ENCODE measurements at regions not wholly inside any gene's neighbourhood (a gene's known extent, or its start where the extent isn't known, plus 50 kb on each side); places are given as distances from the start of the nearest gene placed in this dataset.
"Not testable (repeated sequence)": the region's sequence is repeated elsewhere in the genome, so short reads cannot be mapped to it uniquely, and the experiment has no call there.

DNA sequence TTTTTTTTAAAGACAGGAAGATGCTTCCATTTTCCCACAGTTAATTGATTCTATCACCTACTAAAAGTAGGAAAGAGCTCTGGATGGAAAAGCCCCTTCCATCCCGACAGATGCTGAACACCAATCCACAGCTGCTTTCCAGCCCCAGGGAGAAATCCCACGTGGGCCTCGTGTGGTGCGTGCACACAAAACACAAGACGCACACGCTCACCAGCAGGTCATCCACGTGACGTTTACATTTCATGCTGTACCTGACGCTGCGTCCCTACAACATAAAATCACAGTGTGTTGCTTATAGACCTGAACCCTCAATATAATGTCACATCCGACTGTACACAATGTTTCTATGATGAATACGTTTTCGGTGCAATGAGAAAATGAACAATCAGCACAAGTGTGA is 50.2 kb upstream of the DACT2 start:
- no peak for DNase-seq (ENCODE audit: low read depth in 2 of 2, low spot score in 1 of 2)

DNA sequence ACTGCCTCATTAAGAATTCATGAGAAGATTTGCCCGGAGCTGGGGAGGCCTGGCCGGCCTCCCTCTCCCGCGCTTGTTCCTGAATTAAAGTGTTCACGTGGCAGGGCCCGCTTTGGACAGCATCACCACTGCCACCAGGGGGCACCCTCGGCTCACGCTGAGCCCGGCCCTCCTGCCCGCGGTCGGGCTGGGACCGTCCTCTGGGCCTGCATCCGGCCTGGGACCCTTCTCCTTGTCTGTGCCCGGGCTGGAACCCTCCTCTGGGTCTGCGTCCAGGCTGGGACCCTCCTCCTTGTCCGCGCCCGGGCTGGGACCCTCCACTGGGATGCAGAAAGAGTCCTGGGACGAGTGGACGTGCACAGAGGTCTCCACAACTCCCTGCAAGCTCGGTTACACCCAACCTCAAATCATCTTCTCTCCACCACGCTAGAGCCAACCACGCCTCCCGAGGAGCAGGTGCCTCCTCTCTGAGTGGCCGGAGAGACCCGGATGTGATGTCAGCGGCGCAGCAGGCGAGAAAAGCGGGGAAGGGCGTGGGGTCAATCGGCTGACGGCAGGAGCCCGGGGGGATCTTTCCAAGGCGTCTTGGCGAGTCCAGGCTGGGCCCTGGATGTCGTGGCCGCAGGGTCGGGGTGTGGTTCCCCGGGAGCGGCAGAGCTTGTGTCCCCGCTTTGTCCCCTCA is 50.9 kb upstream of the DACT2 start:
- peak; percentile 3 to 30 for DNase-seq (ENCODE audit: low read depth in 2 of 2, low spot score in 1 of 2)

DNA sequence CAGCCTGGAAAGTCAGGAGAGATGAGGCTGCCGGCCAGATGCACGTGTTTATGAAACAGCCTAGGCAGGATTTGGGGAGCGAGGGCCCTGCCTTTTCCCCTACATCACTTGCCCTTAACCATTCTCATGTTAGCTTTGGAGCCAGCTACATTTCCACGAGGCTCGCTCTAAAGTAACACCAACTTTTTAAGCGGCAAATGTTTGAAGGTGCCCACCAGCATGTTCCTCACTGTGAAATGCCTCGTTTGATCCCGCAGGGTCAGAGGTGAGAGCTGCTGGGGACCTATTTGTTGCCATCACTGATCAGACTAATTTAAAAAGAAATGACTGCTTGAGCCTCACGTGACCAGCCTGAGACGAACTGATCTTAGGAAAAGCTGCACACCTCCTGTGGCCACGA is 51.6 kb upstream of the DACT2 start:
- no peak for DNase-seq (ENCODE audit: low read depth in 2 of 2, low spot score in 1 of 2)

DNA sequence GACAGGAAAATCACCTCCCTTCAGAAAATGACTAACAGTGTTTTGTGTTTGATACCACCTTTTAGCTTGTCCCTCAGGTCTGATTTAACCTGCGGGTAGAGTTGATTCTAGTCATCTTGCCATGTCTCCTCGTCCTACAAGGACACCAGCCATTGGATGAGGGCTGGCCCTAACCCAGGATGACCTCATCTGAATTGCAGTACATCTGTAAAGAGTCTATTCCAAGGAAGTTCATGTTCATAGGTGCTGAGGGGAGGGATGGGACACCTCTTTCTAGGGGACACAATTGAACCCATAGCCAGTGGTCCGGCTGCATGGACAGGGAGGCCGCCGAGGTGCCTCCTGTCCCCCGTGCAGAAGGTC is 52.0 kb upstream of the DACT2 start:
- no peak for DNase-seq (ENCODE audit: low read depth in 2 of 2, low spot score in 1 of 2)

DNA sequence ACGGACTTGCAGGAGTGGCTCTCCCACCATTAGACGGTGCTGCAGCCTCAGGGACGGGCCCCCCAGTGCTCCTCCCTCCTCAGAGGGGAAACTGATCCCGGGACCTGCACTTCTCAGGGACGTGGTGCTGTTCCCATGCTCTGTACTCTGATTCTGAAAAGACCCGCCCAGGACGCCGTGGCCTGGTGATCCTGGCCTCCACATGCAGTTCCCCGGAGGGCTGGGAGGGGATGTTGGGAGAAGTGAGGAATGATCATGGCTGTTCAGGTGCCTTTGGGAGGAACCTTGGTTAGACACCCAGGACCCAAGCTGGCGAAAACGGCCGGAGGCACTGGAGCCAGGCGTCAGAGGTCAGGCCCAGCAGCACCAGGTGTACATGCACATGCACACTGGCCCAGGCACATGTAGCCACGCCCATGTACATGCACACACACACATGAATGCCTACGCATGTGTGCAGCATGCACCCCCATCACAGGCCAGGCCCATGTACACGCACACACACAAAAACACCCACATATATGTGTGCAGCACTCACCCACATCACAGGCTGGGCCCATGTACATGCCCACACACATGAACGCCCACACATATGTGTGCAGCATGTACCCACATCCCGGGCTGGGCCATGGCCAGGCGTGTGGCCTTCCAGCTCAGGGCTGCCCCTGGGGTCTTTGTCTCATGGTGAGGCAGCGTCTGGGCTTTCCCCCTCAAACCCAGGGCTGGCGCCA is 52.6 kb upstream of the DACT2 start:
- DNase-seq (ENCODE audit: low read depth in 2 of 2, low spot score in 1 of 2), result no peak

DNA sequence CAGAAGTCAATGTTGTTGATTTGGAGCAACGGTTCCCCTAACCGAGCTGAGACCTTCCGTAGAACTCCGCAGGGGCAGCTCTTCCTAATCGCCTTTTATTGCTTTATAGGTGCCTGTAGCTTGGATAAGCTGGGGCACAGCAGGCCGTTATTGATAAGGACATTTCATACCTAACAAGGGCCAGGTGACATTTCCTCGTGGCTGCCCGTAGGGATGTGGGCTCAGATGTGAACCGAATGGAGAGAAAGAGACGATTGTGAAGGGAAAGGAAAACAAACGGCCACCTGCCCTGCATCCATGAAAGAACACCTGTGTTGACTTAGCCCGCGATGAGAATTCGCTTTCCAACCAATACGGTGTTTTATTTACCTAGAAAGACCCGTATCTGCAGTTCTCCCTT is 53.3 kb upstream of the DACT2 start:
- DNase-seq (ENCODE audit: low read depth in 2 of 2, low spot score in 1 of 2), result no peak

DNA sequence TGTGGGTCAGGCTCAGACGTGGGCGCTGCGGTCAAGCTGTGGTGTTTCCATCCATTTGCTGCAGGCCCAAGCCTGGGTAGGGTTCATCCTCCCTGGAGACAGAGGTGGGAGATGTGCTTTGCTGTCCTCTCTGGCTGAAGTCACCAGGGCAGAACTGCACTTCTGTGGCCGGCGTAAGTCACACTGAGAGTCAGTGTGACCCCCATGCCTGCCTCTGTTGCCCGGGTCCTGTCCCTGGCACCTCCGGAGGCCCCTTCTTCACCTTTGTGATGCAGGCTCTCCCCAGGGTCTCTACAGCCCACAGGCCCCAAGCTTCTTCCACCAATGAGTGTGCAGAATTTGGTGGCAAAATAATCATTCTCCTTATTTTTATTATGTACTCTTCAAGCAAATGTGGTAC is 53.8 kb upstream of the DACT2 start:
- DNase-seq (ENCODE audit: low read depth in 2 of 2, low spot score in 1 of 2), result no peak

DNA sequence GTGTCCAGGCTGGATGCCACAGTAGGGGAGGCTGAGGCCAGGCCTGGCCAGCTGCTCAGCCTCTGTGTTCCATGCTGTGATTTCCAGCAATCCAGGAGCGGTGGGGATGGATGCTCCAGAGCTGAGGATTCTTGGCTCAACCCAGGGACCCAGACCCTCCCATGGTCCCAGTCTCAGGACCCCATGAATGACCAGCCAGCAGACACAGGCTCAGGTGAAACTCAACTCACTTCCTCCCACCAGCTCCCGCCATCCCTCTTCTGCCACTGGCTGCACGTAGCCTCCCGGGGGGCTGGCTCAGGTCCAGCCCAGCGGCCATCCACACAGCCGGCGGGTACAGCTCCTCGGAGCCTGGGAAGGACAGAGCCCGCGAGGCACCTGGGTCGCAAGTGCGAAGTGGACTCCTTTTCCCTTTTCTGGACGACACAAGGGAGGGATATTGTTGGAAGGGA is 54.5 kb upstream of the DACT2 start:
- no peak for DNase-seq (ENCODE audit: low read depth in 2 of 2, low spot score in 1 of 2)

DNA sequence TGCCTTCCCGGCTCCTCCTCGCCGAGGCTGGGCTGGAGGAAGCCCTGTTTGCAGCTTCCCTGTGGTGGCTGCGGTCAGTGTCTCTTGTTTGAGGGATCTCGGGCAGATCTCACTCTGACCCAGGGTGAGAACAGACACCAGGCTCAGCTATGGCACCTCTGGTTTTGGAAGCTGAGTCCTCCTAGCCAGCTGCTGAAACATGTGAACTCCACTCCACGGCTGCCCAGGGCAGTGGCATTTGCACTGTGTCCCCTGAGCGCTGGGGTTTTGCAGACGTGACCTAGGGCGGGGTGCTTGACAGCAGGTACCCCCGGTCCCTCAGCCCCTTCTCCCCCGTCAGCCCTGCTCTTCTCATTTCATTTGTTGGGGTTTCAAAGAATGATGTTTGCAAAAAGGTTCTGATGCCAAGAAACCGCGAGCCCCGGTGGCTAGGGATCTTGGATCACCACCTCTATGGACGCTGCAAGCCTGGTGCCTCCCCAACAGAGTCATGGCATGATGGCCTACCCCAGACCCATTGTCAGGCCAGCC is 55.0 kb upstream of the DACT2 start:
- no peak for DNase-seq (ENCODE audit: low read depth in 2 of 2, low spot score in 1 of 2)

DNA sequence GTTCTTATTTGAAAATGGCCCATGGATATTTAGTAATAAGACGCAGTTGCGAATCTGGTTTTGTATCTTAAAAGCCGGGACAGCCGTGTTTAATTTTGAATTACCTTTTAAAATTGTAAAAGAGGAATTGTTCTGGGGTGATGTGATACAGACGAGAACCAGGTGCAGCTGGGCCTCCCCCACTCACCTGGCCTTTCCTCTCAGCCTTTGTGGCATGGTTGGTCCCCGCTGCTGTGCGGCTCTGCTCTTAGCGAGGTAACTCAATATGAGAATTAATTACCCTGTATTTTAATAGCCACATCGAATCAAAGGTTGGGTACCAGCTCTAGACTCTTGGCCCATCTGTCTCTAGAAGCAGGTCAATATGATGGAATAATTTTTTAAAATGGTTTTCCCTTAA is 56.5 kb upstream of the DACT2 start:
- no peak for DNase-seq (ENCODE audit: low read depth in 2 of 2, low spot score in 1 of 2)

DNA sequence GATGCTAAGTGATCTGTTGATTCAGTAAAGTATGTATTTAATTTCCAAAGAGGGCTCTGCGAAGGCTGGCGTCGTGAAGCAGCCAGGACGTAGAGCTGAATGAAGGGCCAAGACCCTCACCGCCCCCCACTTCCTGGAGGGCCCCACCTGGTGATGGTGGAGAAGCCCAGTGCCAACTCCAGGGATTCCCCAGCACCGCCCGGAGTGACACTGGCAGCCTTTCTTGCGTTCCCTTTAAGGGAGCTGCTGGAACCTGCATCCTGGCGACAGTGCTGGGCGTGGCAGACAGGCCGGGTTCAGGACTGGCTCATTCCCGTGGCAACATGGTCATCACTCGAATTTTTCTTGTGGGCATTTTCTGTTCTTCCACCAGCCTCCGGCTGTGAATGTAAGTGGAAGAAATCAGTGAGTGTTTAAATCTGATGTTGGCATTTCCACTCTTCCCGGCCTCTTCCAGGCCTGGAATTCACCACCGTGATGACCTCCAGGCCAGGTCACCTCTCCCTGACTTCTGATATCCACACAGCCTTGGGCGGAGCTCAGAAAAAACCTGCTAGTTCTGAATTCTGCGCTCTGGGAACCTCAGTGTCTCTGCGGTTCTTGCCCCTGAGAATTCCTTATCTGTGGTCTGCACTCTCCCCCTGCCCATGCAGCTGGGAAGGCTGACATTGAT is 57.4 kb upstream of the DACT2 start:
- no peak for DNase-seq (ENCODE audit: low read depth in 2 of 2, low spot score in 1 of 2)

DNA sequence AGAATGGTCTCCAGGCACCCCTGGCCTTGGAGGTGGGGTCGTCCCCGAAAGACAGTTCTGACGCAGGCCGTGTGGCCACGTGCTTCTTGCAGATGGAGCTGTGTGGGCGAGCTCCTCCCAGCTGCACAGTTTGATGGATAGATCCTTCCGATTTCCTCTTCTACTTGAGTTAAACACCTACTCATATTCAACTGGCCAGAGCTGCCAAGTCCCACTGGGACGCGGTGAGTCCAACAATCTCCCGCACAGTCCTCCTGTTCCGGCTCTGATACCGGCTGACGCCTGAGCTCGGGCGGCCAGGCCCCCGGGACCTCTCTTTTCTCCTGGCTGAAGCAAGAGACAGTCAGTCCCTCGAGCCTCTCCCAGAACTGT is 57.9 kb upstream of the DACT2 start:
- no peak for DNase-seq (ENCODE audit: low read depth in 2 of 2, low spot score in 1 of 2)

DNA sequence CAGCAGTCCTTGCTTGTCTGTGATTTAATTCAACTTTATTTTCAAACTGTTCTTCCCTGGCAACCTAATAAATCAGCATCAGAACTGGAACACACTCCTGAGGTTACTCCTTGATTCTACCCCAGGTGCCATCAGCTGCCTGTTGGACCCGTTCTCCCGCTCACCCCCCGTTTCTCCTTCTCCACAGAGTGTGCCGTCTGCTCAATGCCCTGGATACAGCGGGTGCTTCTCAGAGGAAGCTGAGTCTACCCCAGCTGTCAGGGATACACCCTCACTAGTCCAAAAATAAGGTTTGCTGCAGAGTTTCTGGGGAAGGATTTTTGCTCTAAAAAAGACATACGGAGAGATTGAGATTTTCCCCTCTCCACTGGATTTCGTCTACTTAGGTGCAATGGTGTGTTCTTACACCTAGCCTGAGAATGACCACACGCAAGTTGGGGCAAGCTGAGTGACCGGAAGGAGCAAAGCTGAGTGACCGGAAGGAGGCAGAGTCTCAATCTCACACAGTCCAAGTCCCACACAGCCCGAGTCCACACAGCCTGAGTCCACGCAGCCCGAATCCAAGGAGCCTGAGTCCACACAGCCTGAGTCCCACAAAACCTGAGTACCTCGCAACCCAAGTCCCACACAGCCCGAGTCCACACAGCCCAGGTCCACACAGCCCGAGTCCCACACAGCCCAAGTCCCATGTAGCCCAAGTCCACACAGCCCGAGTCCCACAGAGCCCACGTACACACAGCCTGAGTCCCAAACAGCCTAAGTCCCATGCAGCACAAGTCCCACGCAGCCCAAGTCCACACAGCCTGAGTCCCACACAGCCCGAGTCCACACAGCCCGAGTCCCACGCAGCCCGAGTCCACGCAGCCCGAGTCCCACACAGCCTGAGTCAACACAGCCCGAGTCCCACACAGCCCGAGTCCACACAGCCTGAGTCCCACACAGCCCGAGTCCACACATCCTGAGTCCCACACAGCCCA is 58.6 kb upstream of the DACT2 start:
- DNase-seq (ENCODE audit: low read depth in 2 of 2, low spot score in 1 of 2), result no peak

DNA sequence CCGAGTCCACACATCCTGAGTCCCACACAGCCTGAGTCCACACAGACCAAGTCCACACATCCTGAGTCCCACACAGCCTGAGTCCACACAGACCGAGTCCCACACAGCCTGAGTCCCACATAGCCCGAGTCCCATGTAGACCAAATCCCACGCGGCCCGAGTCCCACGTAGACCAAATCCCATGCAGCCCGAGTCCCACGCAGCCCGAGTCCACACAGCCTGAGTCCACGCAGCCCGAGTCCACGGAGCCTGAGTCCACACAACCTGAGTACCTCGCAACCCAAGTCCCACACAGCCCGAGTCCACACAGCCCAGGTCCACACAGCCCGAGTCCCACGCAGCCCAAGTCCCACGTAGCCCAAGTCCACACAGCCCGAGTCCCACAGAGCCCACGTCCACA is 60.0 kb upstream of the DACT2 start:
- not testable (repeated sequence) for DNase-seq (ENCODE audit: low read depth in 2 of 2, low spot score in 1 of 2)

DNA sequence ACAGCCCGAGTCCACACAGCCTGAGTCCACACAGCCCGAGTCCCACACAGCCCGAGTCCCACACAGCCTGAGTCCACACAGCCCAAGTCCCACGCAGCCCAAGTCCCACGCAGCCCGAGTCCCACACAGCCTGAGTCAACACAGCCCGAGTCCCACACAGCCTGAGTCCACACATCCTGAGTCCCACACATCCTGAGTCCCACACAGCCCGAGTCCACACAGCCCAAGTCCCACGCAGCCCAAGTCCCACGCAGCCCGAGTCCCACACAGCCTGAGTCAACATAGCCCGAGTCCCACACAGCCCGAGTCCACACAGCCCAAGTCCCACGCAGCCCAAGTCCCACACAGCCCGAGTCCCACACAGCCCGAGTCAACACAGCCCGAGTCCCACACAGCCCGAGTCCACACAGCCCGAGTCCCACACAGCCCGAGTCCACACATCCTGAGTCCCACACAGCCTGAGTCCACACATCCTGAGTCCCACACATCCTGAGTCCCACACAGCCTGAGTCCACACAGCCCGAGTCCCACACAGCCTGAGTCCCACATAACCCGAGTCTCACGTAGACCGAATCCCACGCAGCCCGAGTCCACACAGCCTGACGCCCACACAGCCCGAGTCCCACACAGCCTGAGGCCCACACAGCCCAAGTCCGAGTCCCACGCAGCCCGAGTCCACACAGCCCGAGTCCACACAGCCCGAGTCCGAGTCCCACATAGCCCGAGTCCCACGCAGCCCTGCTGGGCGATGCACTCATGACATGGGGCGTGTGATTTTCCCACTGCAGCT is 60.6 kb upstream of the SMOC2 start:
- DNase-seq (ENCODE audit: low read depth in 2 of 2, low spot score in 1 of 2), result not testable (repeated sequence)

DNA sequence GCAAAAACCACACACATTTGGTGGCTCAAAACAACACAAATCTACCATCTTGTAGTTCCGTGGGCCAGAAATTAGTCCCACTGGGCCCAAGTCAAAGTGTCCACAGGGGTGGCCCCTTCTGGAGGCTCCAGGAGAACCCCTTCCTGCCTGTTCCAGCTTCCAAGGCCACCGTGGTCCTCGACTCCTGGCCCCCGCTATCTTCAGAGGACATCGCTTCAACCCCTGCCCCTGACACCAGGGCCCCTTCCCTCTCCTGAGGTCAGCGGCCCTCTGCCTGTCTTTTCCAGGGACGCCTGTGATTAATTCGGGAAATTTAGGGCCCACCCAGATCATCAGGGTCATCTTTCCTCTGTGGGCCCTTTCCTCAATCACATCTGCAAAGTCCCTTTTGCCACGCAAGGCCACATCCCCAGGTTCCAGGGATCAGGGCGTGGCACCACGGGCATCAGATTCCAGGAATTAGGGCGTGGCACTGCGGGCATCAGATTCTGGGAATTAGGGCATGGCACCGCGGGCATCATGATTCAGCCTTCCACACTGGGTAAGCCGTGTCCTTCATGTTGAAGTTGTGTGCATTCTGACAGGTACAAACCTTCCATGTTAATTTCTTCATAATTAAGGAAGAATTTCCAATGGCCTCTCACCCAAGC is 59.9 kb upstream of the SMOC2 start:
- no peak for DNase-seq (ENCODE audit: low read depth in 2 of 2, low spot score in 1 of 2)

DNA sequence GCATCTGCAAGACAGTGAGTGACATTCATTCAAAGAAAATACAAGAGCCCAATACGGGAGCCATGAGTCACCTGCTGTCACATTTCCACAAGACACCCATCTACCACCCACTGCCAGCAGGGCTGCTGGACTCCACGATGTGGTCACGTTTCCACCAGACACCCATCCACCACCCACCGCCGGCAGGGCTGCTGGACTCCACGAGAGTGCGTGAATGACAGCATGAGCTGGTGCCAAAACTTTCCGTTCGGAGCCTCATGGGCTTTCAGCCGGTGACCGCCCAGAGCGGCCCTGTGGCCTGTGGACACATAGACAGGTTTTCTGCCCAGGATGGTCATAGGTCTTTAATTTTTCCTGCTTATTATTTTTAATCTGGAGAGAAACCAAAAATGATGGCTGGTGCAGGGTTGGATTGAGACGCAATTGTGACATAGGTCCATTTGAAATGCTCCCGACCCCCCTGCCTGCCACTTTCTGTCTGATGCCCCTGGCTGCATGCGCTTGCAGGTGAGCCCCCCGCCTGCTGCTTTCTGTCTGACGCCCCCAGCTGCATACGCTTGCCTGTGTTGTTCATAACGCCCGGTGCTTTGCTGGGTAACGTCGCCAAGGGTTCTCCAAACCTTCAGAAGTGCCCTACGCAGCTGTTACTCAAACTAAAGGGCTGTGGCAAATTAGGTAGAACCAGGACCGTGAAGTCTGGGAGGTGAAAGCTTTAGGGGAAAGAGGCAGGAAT is 59.1 kb upstream of the SMOC2 start:
- no peak for DNase-seq (ENCODE audit: low read depth in 2 of 2, low spot score in 1 of 2)

DNA sequence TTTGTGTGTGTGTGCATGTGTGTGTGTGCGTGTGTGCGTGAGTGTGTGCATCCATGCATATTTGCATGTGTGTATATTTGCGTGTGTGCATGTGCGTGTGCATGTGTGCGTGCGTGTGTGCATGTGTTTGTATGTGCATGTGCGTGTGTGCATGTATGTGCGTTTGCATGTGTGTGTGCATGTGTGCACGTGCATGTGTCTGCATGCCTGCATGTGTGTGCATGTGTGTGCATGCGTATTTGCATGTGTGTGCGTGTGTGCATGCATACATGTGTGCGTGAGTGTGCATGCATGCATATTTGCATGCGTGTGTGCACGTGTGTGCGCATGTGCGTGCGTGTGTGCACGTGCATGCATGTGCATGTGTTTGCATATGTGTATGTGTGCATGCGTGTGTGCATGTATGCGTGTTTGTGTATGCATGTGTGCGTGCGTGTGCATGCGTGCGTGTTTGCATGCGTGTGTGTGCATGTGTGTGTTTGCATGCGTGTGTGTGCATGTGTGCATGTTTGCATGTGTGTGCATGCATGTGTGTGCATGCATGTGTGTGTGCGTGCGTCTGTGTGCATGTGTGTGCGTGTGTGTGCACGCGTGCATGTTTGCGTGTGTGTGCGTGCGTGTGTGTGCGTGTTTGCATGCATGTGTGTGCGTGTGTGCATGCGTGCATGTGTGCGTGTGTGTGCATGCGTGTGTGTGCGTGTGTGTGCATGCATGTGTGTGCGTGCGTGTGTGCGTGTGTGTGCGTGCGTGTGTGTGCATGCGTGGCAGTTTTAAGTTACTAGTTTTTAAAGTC is 57.7 kb upstream of the SMOC2 start:
- no peak for DNase-seq (ENCODE audit: low read depth in 2 of 2, low spot score in 1 of 2)

Data from stimulated activated CD8-positive, alpha-beta memory T cell treated with anti-CD3 and anti-CD28 coated beads, Interleukin-4, amount 100 ng/mL, for 1 hour (primary cell).